ENCODE measurements at regions not wholly inside any gene's neighbourhood (a gene's known extent, or its start where the extent isn't known, plus 50 kb on each side); places are given as distances from the start of the nearest gene placed in this dataset.

- Mint-ChIP-seq H3K4me1 (ENCODE audit: unreplicated experiment) (peaks cover 16% of the 10 kb centered on the region), H3K4me3 (ENCODE audit: unreplicated experiment) (no peak overlapping the region), H3K9me3 (ENCODE audit: unreplicated experiment) (no peaks in the 10 kb centered on the region), H3K27ac (ENCODE audit: unreplicated experiment) (no peak overlapping the region), H3K27me3 (ENCODE audit: unreplicated experiment) (no peaks in the 10 kb centered on the region), H3K36me3 (ENCODE audit: unreplicated experiment) (no peaks in the 10 kb centered on the region)
- no peak for DNase-seq (ENCODE audit: extremely low spot score, unreplicated experiment)
- no peak for TF ChIP-seq CTCF (IDR thresholded peaks at IDR 0.05)
These were observed 300.6 kb downstream of the COG6 start for GRCh38 chr13:39956036-39956435.

- H3K4me1 Mint-ChIP-seq (ENCODE audit: unreplicated experiment), result peaks cover 15% of the 10 kb centered on the region
- no peak overlapping the region for H3K4me3 Mint-ChIP-seq (ENCODE audit: unreplicated experiment)
- no peaks in the 10 kb centered on the region for H3K9me3 Mint-ChIP-seq (ENCODE audit: unreplicated experiment)
- no peaks in the 10 kb centered on the region for H3K36me3 Mint-ChIP-seq (ENCODE audit: unreplicated experiment)
- no peak for TF ChIP-seq CTCF (IDR thresholded peaks at IDR 0.05)
- no peak overlapping the region for H3K27ac Mint-ChIP-seq (ENCODE audit: unreplicated experiment)
- DNase-seq (ENCODE audit: extremely low spot score, unreplicated experiment), result no peak
- H3K27me3 Mint-ChIP-seq (ENCODE audit: unreplicated experiment), result no peaks in the 10 kb centered on the region
These were observed 302.6 kb downstream of the COG6 start for GRCh38 chr13:39957868-39958677.

- no peak for TF ChIP-seq CTCF (IDR thresholded peaks at IDR 0.05)
These were observed 304.2 kb downstream of the COG6 start for GRCh38 chr13:39959497-39960144.

GRCh38 chr13:39960191-39960590 lies 304.7 kb downstream of the COG6 start:
- TF ChIP-seq CTCF (IDR thresholded peaks at IDR 0.05), result no peak
- no peak overlapping the region for H3K4me3 Mint-ChIP-seq (ENCODE audit: unreplicated experiment)
- no peaks in the 10 kb centered on the region for H3K27me3 Mint-ChIP-seq (ENCODE audit: unreplicated experiment)
- no peak for DNase-seq (ENCODE audit: extremely low spot score, unreplicated experiment)
- H3K9me3 Mint-ChIP-seq (ENCODE audit: unreplicated experiment), result no peaks in the 10 kb centered on the region
- peaks cover 14% of the 10 kb centered on the region for H3K4me1 Mint-ChIP-seq (ENCODE audit: unreplicated experiment)
- no peaks in the 10 kb centered on the region for H3K36me3 Mint-ChIP-seq (ENCODE audit: unreplicated experiment)
- no peak overlapping the region for H3K27ac Mint-ChIP-seq (ENCODE audit: unreplicated experiment)

More at GRCh38 chr13:39959497-39960144, 304.2 kb downstream of the COG6 start:
- no peak for DNase-seq (ENCODE audit: extremely low spot score, unreplicated experiment)
- no peaks in the 10 kb centered on the region for H3K36me3 Mint-ChIP-seq (ENCODE audit: unreplicated experiment)
- no peaks in the 10 kb centered on the region for H3K27me3 Mint-ChIP-seq (ENCODE audit: unreplicated experiment)
- H3K4me1 Mint-ChIP-seq (ENCODE audit: unreplicated experiment), result peaks cover 14% of the 10 kb centered on the region
- no peak overlapping the region for H3K27ac Mint-ChIP-seq (ENCODE audit: unreplicated experiment)
- H3K4me3 Mint-ChIP-seq (ENCODE audit: unreplicated experiment), result no peak overlapping the region
- H3K9me3 Mint-ChIP-seq (ENCODE audit: unreplicated experiment), result no peaks in the 10 kb centered on the region

GRCh38 chr13:39961036-39961435 lies 305.6 kb downstream of the COG6 start:
- Mint-ChIP-seq H3K27ac (ENCODE audit: unreplicated experiment) (no peak overlapping the region), H3K36me3 (ENCODE audit: unreplicated experiment) (no peaks in the 10 kb centered on the region)

More at GRCh38 chr13:39961036-39961435, 305.6 kb downstream of the COG6 start:
- H3K27me3 Mint-ChIP-seq (ENCODE audit: unreplicated experiment), result no peaks in the 10 kb centered on the region
- no peak for DNase-seq (ENCODE audit: extremely low spot score, unreplicated experiment)
- TF ChIP-seq CTCF (IDR thresholded peaks at IDR 0.05), result no peak
- H3K4me3 Mint-ChIP-seq (ENCODE audit: unreplicated experiment), result no peak overlapping the region
- H3K4me1 Mint-ChIP-seq (ENCODE audit: unreplicated experiment), result peaks cover 14% of the 10 kb centered on the region
- no peaks in the 10 kb centered on the region for H3K9me3 Mint-ChIP-seq (ENCODE audit: unreplicated experiment)
